MM.1S (cell line): ENCODE measurements at regions not wholly inside any gene's neighbourhood (a gene's known extent, or its start where the extent isn't known, plus 50 kb on each side); places are given as distances from the start of the nearest gene placed in this dataset.

ENCODE experiments used
- DNase-seq: peaks from one replicate; pipeline ENCODE4 v3.0.0-alpha.2; 2015
- H2AFZ ChIP-seq: fragments of 300-600 bp; sonication (generic); 2 replicates; pipeline ENCODE4 v1.6.0; 2016; ENCODE audit warnings: antibody characterized with exemption, low read length
- H3F3A ChIP-seq: fragments of 300-600 bp; sonication (generic); 2 replicates; pipeline ENCODE4 v1.6.1; 2016; ENCODE audit warnings: mild to moderate bottlenecking, antibody characterized with exemption, low read length, moderate library complexity, mixed read lengths; ENCODE audit not compliant: insufficient read depth
- H3K27ac ChIP-seq: fragments of 300-600 bp; sonication (generic); 2 replicates; pipeline ENCODE4 v1.5.1; 2016; ENCODE audit warnings: mild to moderate bottlenecking, low read length
- H3K27me3 ChIP-seq: fragments of 300-600 bp; sonication (generic); replicated peaks from 2 replicates; pipeline ENCODE4 v1.6.0; 2016; ENCODE audit warnings: low read length; ENCODE audit not compliant: insufficient read depth
- H3K36me3 ChIP-seq: fragments of 300-600 bp; sonication (generic); replicated peaks from 2 replicates; pipeline ENCODE4 v1.6.1; 2016; ENCODE audit warnings: mild to moderate bottlenecking, low read length, mixed read lengths; ENCODE audit not compliant: insufficient read depth
- H3K4me1 ChIP-seq: fragments of 300-600 bp; sonication (generic); 2 replicates; pipeline ENCODE4 v1.6.1; 2016; ENCODE audit warnings: low read length, mixed read lengths
- H3K4me2 ChIP-seq: fragments of 300-600 bp; sonication (generic); 2 replicates; pipeline ENCODE4 v1.6.0; 2016; ENCODE audit warnings: low read depth, low read length
- H3K4me3 ChIP-seq: fragments of 300-600 bp; sonication (generic); 2 replicates; pipeline ENCODE4 v1.5.1; 2016; ENCODE audit warnings: low read length, mixed read lengths
- H3K79me2 ChIP-seq: fragments of 300-600 bp; sonication (generic); 2 replicates; pipeline ENCODE4 v1.6.1; 2016; ENCODE audit warnings: mixed run types, low read length, mixed read lengths
- H3K9ac ChIP-seq: fragments of 300-600 bp; sonication (generic); 2 replicates; pipeline ENCODE4 v1.6.1; 2016; ENCODE audit warnings: low read length, mixed read lengths
- H3K9me2 ChIP-seq: fragments of 300-600 bp; sonication (generic); replicated peaks from 2 replicates; pipeline ENCODE4 v1.6.1; 2016; ENCODE audit warnings: mild to moderate bottlenecking, low read length, mixed read lengths; ENCODE audit not compliant: insufficient read depth
- H3K9me3 ChIP-seq: fragments of 300-600 bp; sonication (generic); replicated peaks from 2 replicates; pipeline ENCODE4 v1.6.1; 2016; ENCODE audit warnings: mild to moderate bottlenecking, low read length, mixed read lengths; ENCODE audit not compliant: insufficient read depth
- H4K20me1 ChIP-seq: fragments of 300-600 bp; sonication (generic); 2 replicates; pipeline ENCODE4 v1.6.1; 2016; ENCODE audit warnings: mild to moderate bottlenecking, low read length, moderate library complexity, mixed read lengths; ENCODE audit not compliant: insufficient read depth
- CTCF ChIP-seq: fragments of 300-600 bp; sonication (generic); IDR thresholded peaks from 2 replicates; pipeline ENCODE4 v1.5.1; 2016; ENCODE audit warnings: antibody characterized with exemption, low read length, mixed read lengths
- EZH2 ChIP-seq: fragments of 300-600 bp; sonication (generic); optimal IDR thresholded peaks from 2 replicates; pipeline ENCODE3; 2017; ENCODE audit warnings: low read depth, mild to moderate bottlenecking, antibody characterized with exemption, low read length, mixed read lengths
- EZH2phosphoT487 ChIP-seq: fragments of 300-600 bp; sonication (generic); IDR thresholded peaks from 2 replicates; pipeline ENCODE4 v1.6.1; 2018; ENCODE audit warnings: antibody characterized with exemption, low read length

- TF ChIP-seq EZH2phosphoT487 (no peak), CTCF (no peak), EZH2 (no peak)
- Histone ChIP-seq H3K27me3 (no peaks in the 10 kb centered on the region), H3K4me3 (no peak overlapping the region), H3K9ac (no peak overlapping the region), H3K79me2 (no peaks in the 10 kb centered on the region), H3K4me2 (no peak overlapping the region), H2AFZ (no peak overlapping the region), H3K4me1 (peaks cover 10% of the 10 kb centered on the region), H3K36me3 (no peaks in the 10 kb centered on the region), H4K20me1 (no peaks in the 10 kb centered on the region), H3K9me3 (no peaks in the 10 kb centered on the region), H3K9me2 (no peaks in the 10 kb centered on the region), H3F3A (no peaks in the 10 kb centered on the region), H3K27ac (no peak overlapping the region)
- DNase-seq = no peak
Observed at GRCh38 chr5:81820318-81820636, 69.4 kb upstream of the SSBP2 start.

GRCh38 chr5:81819556-81820317 lies 68.8 kb upstream of the SSBP2 start:
- no peaks in the 10 kb centered on the region for H3K79me2 ChIP-seq
- no peaks in the 10 kb centered on the region for H3K27me3 ChIP-seq
- no peak overlapping the region for H3K9ac ChIP-seq
- no peaks in the 10 kb centered on the region for H3F3A ChIP-seq
- peaks cover 10% of the 10 kb centered on the region for H3K4me1 ChIP-seq
- H3K9me3 ChIP-seq = no peaks in the 10 kb centered on the region
- H3K4me3 ChIP-seq = no peak overlapping the region
- no peaks in the 10 kb centered on the region for H3K36me3 ChIP-seq
- TF ChIP-seq EZH2phosphoT487 (no peak), CTCF (no peak), EZH2 (no peak)
- H2AFZ ChIP-seq = no peak overlapping the region
- H4K20me1 ChIP-seq = no peaks in the 10 kb centered on the region
- DNase-seq = no peak
- H3K27ac ChIP-seq = no peak overlapping the region
- no peak overlapping the region for H3K4me2 ChIP-seq
- no peaks in the 10 kb centered on the region for H3K9me2 ChIP-seq

GRCh38 chr5:81817980-81818379 lies 67.1 kb upstream of the SSBP2 start:
- Histone ChIP-seq H3K27ac (no peak overlapping the region), H3K4me1 (peaks cover 10% of the 10 kb centered on the region), H3K9me2 (no peaks in the 10 kb centered on the region), H2AFZ (no peak overlapping the region), H3K4me3 (no peak overlapping the region), H3K79me2 (no peaks in the 10 kb centered on the region), H3F3A (no peaks in the 10 kb centered on the region), H3K9ac (no peak overlapping the region), H3K4me2 (peak overlapping the region; percentile 13; the same call in 1 of the 2 replicates), H4K20me1 (no peaks in the 10 kb centered on the region), H3K27me3 (no peaks in the 10 kb centered on the region), H3K9me3 (no peaks in the 10 kb centered on the region), H3K36me3 (no peaks in the 10 kb centered on the region)
- TF ChIP-seq EZH2phosphoT487 (no peak), EZH2 (no peak), CTCF (no peak)
- DNase-seq = peak; percentile 49
